ENCODE measurements at regions not wholly inside any gene's neighbourhood (a gene's known extent, or its start where the extent isn't known, plus 50 kb on each side); places are given as distances from the start of the nearest gene placed in this dataset.

DNA sequence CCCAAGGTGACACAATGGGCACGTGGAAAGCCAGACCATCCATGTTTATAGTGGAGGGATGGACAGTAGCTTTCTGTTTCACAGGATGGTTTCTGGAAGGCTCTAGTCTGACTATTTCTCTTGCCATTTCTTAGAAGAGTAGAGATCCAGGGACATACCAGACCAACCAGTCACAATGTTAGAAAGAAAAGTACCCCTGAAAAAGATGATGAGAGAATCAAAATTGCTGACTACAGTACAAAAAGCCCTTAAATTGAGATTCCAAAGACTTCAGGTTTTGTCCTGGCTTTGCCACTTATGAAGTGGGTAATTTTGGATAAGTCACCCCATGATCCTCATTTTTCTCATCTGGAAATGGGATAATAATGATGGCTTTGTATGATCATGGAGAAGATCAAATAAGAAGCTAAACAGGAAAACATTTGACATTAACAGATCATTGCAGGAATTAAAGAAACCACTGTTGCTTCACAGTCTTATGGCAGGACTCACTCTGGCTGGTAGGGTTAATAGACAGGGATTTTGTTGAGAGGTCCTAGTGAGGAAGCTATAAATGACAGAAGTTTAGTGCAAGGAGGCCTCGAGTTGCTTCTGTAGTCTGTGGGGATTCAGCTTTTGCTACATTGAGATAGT lies 386.0 kb downstream of the IRS1 start:
- H3K4me3 Mint-ChIP-seq, result no peak overlapping the region
- POLR2A ChIA-PET, result no interaction called here
- DNase-seq (no peak), ATAC-seq (ENCODE audit: poor library complexity) (no peak)
- Histone ChIP-seq H3K4me1 (ENCODE audit: insufficient read depth, low read length) (no peaks in the 10 kb centered on the region), H3K9me3 (ENCODE audit: control insufficient read depth in 1 of 2, insufficient read depth in 1 of 2, low read length in 2 of 2) (no peaks in the 10 kb centered on the region), H3K27ac (ENCODE audit: low read depth in 1 of 2, low read length in 2 of 2) (no peak overlapping the region), H3K36me3 (ENCODE audit: insufficient read depth, low read length) (no peaks in the 10 kb centered on the region), H3K4me3 (ENCODE audit: low read length) (no peak overlapping the region), H3K27me3 (ENCODE audit: control insufficient read depth in 1 of 2, insufficient read depth in 2 of 2, low read length in 2 of 2) (peaks cover 0 to 5% of the 10 kb centered on the region in 2 experiments)
- no peak overlapping the region for H3K27ac Mint-ChIP-seq
- no peaks in the 10 kb centered on the region for H3K36me3 Mint-ChIP-seq (ENCODE audit: low read depth)
- TF ChIP-seq, protein P1, sequence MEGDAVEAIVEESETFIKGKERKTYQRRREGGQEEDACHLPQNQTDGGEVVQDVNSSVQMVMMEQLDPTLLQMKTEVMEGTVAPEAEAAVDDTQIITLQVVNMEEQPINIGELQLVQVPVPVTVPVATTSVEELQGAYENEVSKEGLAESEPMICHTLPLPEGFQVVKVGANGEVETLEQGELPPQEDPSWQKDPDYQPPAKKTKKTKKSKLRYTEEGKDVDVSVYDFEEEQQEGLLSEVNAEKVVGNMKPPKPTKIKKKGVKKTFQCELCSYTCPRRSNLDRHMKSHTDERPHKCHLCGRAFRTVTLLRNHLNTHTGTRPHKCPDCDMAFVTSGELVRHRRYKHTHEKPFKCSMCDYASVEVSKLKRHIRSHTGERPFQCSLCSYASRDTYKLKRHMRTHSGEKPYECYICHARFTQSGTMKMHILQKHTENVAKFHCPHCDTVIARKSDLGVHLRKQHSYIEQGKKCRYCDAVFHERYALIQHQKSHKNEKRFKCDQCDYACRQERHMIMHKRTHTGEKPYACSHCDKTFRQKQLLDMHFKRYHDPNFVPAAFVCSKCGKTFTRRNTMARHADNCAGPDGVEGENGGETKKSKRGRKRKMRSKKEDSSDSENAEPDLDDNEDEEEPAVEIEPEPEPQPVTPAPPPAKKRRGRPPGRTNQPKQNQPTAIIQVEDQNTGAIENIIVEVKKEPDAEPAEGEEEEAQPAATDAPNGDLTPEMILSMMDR (IDR thresholded peaks at IDR 0.05), result no peak
- CTCF ChIA-PET, result no interaction called here
- H3K9me3 Mint-ChIP-seq, result no peaks in the 10 kb centered on the region
- intact Hi-C loops (cut with DNase I, micrococcal nuclease), result no loop called here
- peaks cover 16% of the 10 kb centered on the region for H3K27me3 Mint-ChIP-seq
- no peaks in the 10 kb centered on the region for H3K4me1 Mint-ChIP-seq (ENCODE audit: low read depth)

- Histone ChIP-seq H3K9me3 (ENCODE audit: control insufficient read depth in 1 of 2, insufficient read depth in 1 of 2, low read length in 2 of 2) (no peaks in the 10 kb centered on the region), H3K27me3 (ENCODE audit: control insufficient read depth in 1 of 2, insufficient read depth in 2 of 2, low read length in 2 of 2) (peaks cover 0 to 5% of the 10 kb centered on the region in 2 experiments), H3K27ac (ENCODE audit: low read depth in 1 of 2, low read length in 2 of 2) (no peak overlapping the region), H3K4me1 (ENCODE audit: insufficient read depth, low read length) (no peaks in the 10 kb centered on the region), H3K4me3 (ENCODE audit: low read length) (no peak overlapping the region), H3K36me3 (ENCODE audit: insufficient read depth, low read length) (no peaks in the 10 kb centered on the region)
- H3K9me3 Mint-ChIP-seq, result no peaks in the 10 kb centered on the region
- CTCF ChIA-PET, result no interaction called here
- no peak overlapping the region for H3K27ac Mint-ChIP-seq
- intact Hi-C loops (cut with DNase I, micrococcal nuclease), result no loop called here
- no peak for ATAC-seq (ENCODE audit: poor library complexity)
- POLR2A ChIA-PET, result no interaction called here
- H3K4me1 Mint-ChIP-seq (ENCODE audit: low read depth), result no peaks in the 10 kb centered on the region
- no peak overlapping the region for H3K4me3 Mint-ChIP-seq
- peaks cover 21% of the 10 kb centered on the region for H3K27me3 Mint-ChIP-seq
- DNase-seq, result no peak
- TF ChIP-seq, protein P1 (IDR thresholded peaks at IDR 0.05), result no peak
- no peaks in the 10 kb centered on the region for H3K36me3 Mint-ChIP-seq (ENCODE audit: low read depth)
These were observed 387.8 kb downstream of the IRS1 start for GRCh38 chr2:226411727-226412360.

- Histone ChIP-seq H3K27ac (ENCODE audit: low read depth in 1 of 2, low read length in 2 of 2) (no peak overlapping the region), H3K4me3 (ENCODE audit: low read length) (no peak overlapping the region), H3K36me3 (ENCODE audit: insufficient read depth, low read length) (no peaks in the 10 kb centered on the region), H3K27me3 (ENCODE audit: control insufficient read depth in 1 of 2, insufficient read depth in 2 of 2, low read length in 2 of 2) (peaks cover 0 to 5% of the 10 kb centered on the region in 2 experiments), H3K9me3 (ENCODE audit: control insufficient read depth in 1 of 2, insufficient read depth in 1 of 2, low read length in 2 of 2) (no peaks in the 10 kb centered on the region), H3K4me1 (ENCODE audit: insufficient read depth, low read length) (no peaks in the 10 kb centered on the region)
- Mint-ChIP-seq H3K36me3 (ENCODE audit: low read depth) (no peaks in the 10 kb centered on the region), H3K27me3 (peaks cover 21% of the 10 kb centered on the region), H3K27ac (no peak overlapping the region), H3K4me1 (ENCODE audit: low read depth) (no peaks in the 10 kb centered on the region), H3K4me3 (no peak overlapping the region), H3K9me3 (no peaks in the 10 kb centered on the region)
- ATAC-seq (ENCODE audit: poor library complexity), result no peak
- intact Hi-C loops (cut with DNase I, micrococcal nuclease), result no loop called here
- CTCF ChIA-PET, result no interaction called here
- POLR2A ChIA-PET, result no interaction called here
- TF ChIP-seq, protein P1 (IDR thresholded peaks at IDR 0.05), result no peak
- DNase-seq, result no peak
These were observed 388.4 kb downstream of the IRS1 start for GRCh38 chr2:226411205-226411604.
